Esophagus muscularis mucosa (tissue), 4 donors: ENCODE measurements at regions not wholly inside any gene's neighbourhood (a gene's known extent, or its start where the extent isn't known, plus 50 kb on each side); places are given as distances from the start of the nearest gene placed in this dataset.

Experiments used
- DNase-seq: peaks from one replicate; pipeline ENCODE4 v3.0.0-alpha.2; 2017; ENCODE audit errors: extremely low spot score
- H3K27ac ChIP-seq, 4 donors: fragments of 200-600 bp; sonication (generic); replicated peaks in 1 of 4; 1 replicate in 3 of 4; 2 replicates in 1 of 4; pipeline ENCODE4 v1.5.1; 2016 to 2019; ENCODE audit warnings: mild to moderate bottlenecking in 1 of 4
- H3K27me3 ChIP-seq, 4 donors: fragments of 200-600 bp; sonication (generic); one replicate each; pipeline versions ENCODE4 v1.5.1 to v1.6.0; 2016 to 2019
- H3K36me3 ChIP-seq, 4 donors: fragments of 200-600 bp; sonication (generic); one replicate each; pipeline ENCODE4 v1.5.1; 2016 to 2019
- H3K4me1 ChIP-seq, 4 donors: fragments of 200-600 bp; sonication (generic); one replicate each; pipeline ENCODE4 v1.5.1; 2016 to 2019
- H3K4me3 ChIP-seq, 4 donors: fragments of 200-600 bp; sonication (generic); 1 replicate in 2 of 4; 2 replicates in 2 of 4; pipeline ENCODE4 v1.5.1; 2016 to 2019; ENCODE audit warnings: mild to moderate bottlenecking in 4 of 4, moderate library complexity in 1 of 4
- H3K9me3 ChIP-seq, 4 donors: fragments of 200-600 bp; sonication (generic); 1 replicate in 3 of 4; 2 replicates in 1 of 4; pipeline ENCODE4 v1.5.1; 2016 to 2019
- EP300 ChIP-seq: sonication (generic); formaldehyde crosslinking; IDR thresholded peaks from one replicate; pipeline ENCODE4 v1.6.1; 2017; ENCODE audit warnings: antibody characterized with exemption
- POLR2A ChIP-seq: fragments of 450-650 bp; IDR thresholded peaks from one replicate; pipeline ENCODE4 v1.6.1; 2017; ENCODE audit warnings: antibody characterized with exemption, moderate library complexity, mild to moderate bottlenecking, low read depth
- POLR2AphosphoS5 ChIP-seq, 2 donors: sonication (generic); formaldehyde crosslinking; IDR thresholded peaks; one replicate each; pipeline ENCODE4 v1.6.1; 2017; ENCODE audit warnings: antibody characterized with exemption in 2 of 2
- WGBS: methylation state at CpG from one replicate; pipeline ENCODE4 v1.1.5; 2018; 5-methylcytosine and 5-hydroxymethylcytosine counted together
- intact Hi-C: fragments of 100-400 bp; cut with DNase I; formaldehyde crosslinking; loops from one replicate; pipeline ENCODE4 v1.15.1; 2023
- TF ChIP-seq, protein P1 (sequence below), 3 experiments: fragments of 200-600 bp in 2 of 3; fragments of 450-650 bp in 1 of 3; sonication (generic) in 2 of 3; IDR thresholded peaks; one replicate each; pipeline ENCODE4 v1.5.1; 2017 to 2019; ENCODE audit warnings: antibody characterized with exemption in 3 of 3, mild to moderate bottlenecking in 2 of 3, moderate library complexity in 1 of 3

DNA sequence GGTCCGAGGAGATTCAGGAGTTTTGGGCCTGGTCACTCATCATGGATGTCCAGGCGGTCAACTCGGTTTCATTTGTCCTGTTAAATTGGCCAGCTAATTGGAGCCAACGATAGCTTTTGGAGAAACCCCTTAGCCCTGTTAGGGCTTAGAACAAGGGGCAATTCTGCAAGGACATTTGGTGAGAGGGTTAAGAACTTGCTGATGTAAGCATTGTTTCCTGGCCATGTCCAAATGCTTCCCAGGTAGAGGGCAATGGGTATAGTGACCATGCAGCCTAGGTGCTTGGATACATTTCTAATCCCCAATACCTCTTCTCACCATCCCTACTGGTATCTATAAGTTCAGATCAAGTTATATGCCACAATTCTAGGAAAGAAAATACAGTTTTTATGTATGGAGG is 131.5 kb downstream of the RPS24 start:
- DNase-seq: no peak
- no peaks in the 10 kb centered on the region for H3K4me1 ChIP-seq
- TF ChIP-seq POLR2AphosphoS5 (IDR thresholded peaks at IDR 0.05) (no peak), POLR2A (no peak), EP300 (no peak)
- TF ChIP-seq, protein P1, sequence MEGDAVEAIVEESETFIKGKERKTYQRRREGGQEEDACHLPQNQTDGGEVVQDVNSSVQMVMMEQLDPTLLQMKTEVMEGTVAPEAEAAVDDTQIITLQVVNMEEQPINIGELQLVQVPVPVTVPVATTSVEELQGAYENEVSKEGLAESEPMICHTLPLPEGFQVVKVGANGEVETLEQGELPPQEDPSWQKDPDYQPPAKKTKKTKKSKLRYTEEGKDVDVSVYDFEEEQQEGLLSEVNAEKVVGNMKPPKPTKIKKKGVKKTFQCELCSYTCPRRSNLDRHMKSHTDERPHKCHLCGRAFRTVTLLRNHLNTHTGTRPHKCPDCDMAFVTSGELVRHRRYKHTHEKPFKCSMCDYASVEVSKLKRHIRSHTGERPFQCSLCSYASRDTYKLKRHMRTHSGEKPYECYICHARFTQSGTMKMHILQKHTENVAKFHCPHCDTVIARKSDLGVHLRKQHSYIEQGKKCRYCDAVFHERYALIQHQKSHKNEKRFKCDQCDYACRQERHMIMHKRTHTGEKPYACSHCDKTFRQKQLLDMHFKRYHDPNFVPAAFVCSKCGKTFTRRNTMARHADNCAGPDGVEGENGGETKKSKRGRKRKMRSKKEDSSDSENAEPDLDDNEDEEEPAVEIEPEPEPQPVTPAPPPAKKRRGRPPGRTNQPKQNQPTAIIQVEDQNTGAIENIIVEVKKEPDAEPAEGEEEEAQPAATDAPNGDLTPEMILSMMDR (IDR thresholded peaks at IDR 0.05): no peak
- intact Hi-C loops: no loop called here
- no peak overlapping the region for H3K27ac ChIP-seq
- H3K4me3 ChIP-seq: no peak overlapping the region
- peaks cover 0 to 9% (median 4%) of the 10 kb centered on the region in 4 donors for H3K9me3 ChIP-seq
- no peaks in the 10 kb centered on the region for H3K36me3 ChIP-seq
- H3K27me3 ChIP-seq: no peaks in the 10 kb centered on the region
- 85% methylated on average over 4 of the region's 4 CpGs for WGBS

DNA sequence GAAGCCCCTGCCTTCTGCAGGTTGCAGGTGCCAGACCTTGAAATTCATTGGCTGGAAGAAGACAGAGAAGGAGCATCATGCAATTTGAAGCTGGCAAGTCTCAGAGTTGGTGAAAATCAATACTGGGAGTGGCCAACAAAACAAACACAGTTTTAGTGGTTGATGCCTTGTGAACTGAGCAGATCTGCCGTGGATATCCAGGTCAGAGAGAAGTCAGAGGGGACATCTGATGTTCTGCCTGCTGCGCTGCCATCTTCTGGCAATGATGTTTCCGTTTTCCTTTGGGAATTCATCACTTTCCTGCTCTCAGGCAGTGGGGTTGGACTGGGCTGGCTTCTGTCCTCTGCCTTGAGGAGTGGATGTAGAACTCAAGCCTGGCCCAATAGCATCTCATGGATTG is 132.0 kb downstream of the RPS24 start:
- no peaks in the 10 kb centered on the region for H3K36me3 ChIP-seq
- H3K27me3 ChIP-seq: no peaks in the 10 kb centered on the region
- 71% methylated on average over 3 of the region's 3 CpGs for WGBS
- H3K9me3 ChIP-seq: peaks cover 0 to 9% (median 4%) of the 10 kb centered on the region in 4 donors
- H3K27ac ChIP-seq: no peak overlapping the region
- no peaks in the 10 kb centered on the region for H3K4me1 ChIP-seq
- no peak overlapping the region for H3K4me3 ChIP-seq
- DNase-seq: no peak
- intact Hi-C loops: no loop called here
- TF ChIP-seq POLR2A: no peak
- TF ChIP-seq, protein P1 (IDR thresholded peaks at IDR 0.05): no peak
- no peak for TF ChIP-seq POLR2AphosphoS5 (IDR thresholded peaks at IDR 0.05)
- TF ChIP-seq EP300: no peak

DNA sequence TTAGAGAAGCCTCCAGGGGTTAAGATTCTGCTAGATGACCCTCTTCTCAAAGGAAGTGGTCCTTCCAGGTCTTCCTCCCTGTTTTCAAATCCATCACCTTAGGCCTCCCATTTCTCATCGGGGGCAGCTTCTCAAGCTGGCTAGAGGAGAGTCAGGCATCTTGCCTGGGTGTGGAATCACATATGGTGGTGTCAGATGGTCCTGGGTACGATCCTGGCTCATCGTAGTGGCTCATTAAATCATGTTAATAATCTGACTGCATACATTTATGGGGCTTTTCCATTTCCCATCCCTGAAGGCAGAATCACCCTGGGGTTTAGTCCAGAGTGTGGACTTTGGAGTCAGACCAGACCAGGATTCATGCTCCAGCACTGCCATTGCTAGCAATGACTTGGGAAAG is 132.6 kb downstream of the RPS24 start:
- WGBS: 93% methylated on average over 3 of the region's 3 CpGs

DNA sequence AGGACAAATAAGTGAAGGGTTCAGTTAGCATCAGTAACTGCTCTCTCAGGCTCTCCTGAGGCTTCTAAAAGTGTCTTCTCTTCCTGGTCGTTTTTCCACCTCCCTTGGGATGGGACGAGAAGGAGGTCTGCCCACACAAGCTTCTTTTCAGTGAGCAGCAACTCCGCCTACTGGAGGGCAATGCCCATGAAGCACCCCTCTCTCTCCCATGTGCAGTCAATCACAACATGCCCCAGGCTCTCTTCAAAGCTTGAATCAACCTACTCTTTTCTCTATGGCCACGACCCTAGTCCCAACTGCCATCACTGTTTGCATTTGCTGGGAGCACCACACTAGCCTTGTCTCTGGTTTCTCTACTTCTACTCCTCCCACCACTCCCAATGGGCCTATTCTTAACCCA is 135.6 kb downstream of the RPS24 start:
- H3K27ac ChIP-seq: no peak overlapping the region
- DNase-seq: no peak
- H3K27me3 ChIP-seq: no peaks in the 10 kb centered on the region
- intact Hi-C loops: no loop called here
- 78% methylated on average over 4 of the region's 4 CpGs for WGBS
- no peaks in the 10 kb centered on the region for H3K4me1 ChIP-seq
- TF ChIP-seq EP300 (no peak), POLR2A (no peak), POLR2AphosphoS5 (IDR thresholded peaks at IDR 0.05) (no peak)
- TF ChIP-seq, protein P1 (IDR thresholded peaks at IDR 0.05): no peak
- H3K4me3 ChIP-seq: no peak overlapping the region
- H3K36me3 ChIP-seq: no peaks in the 10 kb centered on the region
- H3K9me3 ChIP-seq: no peaks in the 10 kb centered on the region

More for the DNA sequence above, 132.6 kb downstream of the RPS24 start:
- intact Hi-C loops: no loop called here
- no peak for DNase-seq
- no peak overlapping the region for H3K4me3 ChIP-seq
- H3K27ac ChIP-seq: no peak overlapping the region
- H3K27me3 ChIP-seq: no peaks in the 10 kb centered on the region
- no peaks in the 10 kb centered on the region for H3K36me3 ChIP-seq
- TF ChIP-seq EP300: no peak
- TF ChIP-seq POLR2AphosphoS5 (IDR thresholded peaks at IDR 0.05): no peak
- no peak for TF ChIP-seq POLR2A
- TF ChIP-seq, protein P1 (IDR thresholded peaks at IDR 0.05): no peak
- H3K9me3 ChIP-seq: peaks cover 0 to 9% (median 4%) of the 10 kb centered on the region in 4 donors
- H3K4me1 ChIP-seq: no peaks in the 10 kb centered on the region

DNA sequence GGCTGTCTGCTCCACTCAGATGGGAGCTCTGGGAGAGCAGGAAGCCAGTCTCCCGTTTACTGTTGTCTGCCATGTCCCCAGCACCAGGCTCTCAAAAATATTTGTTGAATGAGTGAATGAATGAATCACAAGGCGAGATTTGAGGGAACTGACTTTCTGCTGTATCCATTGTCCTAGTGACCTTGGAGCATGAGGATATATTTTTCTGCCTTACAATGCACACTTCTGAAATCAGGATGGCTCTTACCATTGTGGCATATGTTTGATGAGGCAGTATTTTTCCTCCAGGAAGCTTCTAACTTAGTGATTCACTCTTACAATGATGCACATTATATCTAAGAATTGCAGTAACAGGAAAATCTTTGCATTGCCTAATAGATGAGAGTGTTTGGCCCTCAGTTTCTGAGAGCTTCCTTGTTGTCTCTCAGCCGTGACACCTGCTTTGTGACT is 136.4 kb downstream of the RPS24 start:
- Histone ChIP-seq H3K27ac (no peak overlapping the region), H3K27me3 (no peaks in the 10 kb centered on the region), H3K9me3 (no peaks in the 10 kb centered on the region), H3K4me3 (no peak overlapping the region), H3K36me3 (no peaks in the 10 kb centered on the region), H3K4me1 (no peaks in the 10 kb centered on the region)
- DNase-seq: no peak
- intact Hi-C loops: no loop called here
- TF ChIP-seq POLR2AphosphoS5 (IDR thresholded peaks at IDR 0.05) (no peak), POLR2A (no peak), EP300 (no peak)
- TF ChIP-seq, protein P1 (IDR thresholded peaks at IDR 0.05): no peak
- WGBS: 87% methylated on average over 3 of the region's 3 CpGs
